Right lobe of liver (tissue), 6 donors: ENCODE measurements at regions not wholly inside any gene's neighbourhood (a gene's known extent, or its start where the extent isn't known, plus 50 kb on each side); places are given as distances from the start of the nearest gene placed in this dataset.

Source experiments
- ATAC-seq, 4 donors: fragments of 200-7000 bp; cut with Tn5 transposase; one replicate each; pipeline ENCODE4 v1.9.1; 2020; ENCODE audit warnings: mild to moderate bottlenecking in 4 of 4, moderate library complexity in 4 of 4
- DNase-seq, 3 donors: peaks; one replicate each; pipeline ENCODE4 v3.0.0-alpha.2; 2020
- H3K27ac ChIP-seq, 3 donors: fragments of 200-600 bp; one replicate each; pipeline ENCODE4 v1.8.0; 2022
- H3K27me3 ChIP-seq, 2 donors: fragments of 200-600 bp; one replicate each; pipeline ENCODE4 v1.8.0; 2022
- H3K36me3 ChIP-seq, 4 donors: fragments of 200-600 bp; sonication (generic) in 1 of 4; one replicate each; pipeline versions ENCODE4 v1.5.1 to v1.8.0; 2017 to 2022; ENCODE audit warnings: control low read depth in 1 of 4
- H3K4me1 ChIP-seq, 4 donors: fragments of 200-600 bp; sonication (generic) in 1 of 4; one replicate each; pipeline versions ENCODE4 v1.5.1 to v1.8.0; 2017 to 2022; ENCODE audit warnings: control low read depth in 1 of 4
- H3K4me3 ChIP-seq, 3 donors: fragments of 200-600 bp; one replicate each; pipeline ENCODE4 v1.8.0; 2022
- H3K9me3 ChIP-seq, 4 donors: fragments of 200-600 bp; sonication (generic) in 1 of 4; one replicate each; pipeline versions ENCODE4 v1.5.1 to v1.8.0; 2017 to 2022; ENCODE audit warnings: control low read depth in 1 of 4
- CTCF ChIP-seq, 4 donors: fragments of 200-600 bp in 3 of 4; fragments of 450-650 bp in 1 of 4; IDR thresholded peaks; one replicate each; pipeline versions ENCODE4 v1.5.1 to v1.8.0; 2016 to 2022; ENCODE audit warnings: antibody characterized with exemption in 4 of 4, mild to moderate bottlenecking in 2 of 4
- POLR2A ChIP-seq: fragments of 450-650 bp; IDR thresholded peaks from one replicate; pipeline ENCODE4 v1.6.1; 2017; ENCODE audit warnings: antibody characterized with exemption, mild to moderate bottlenecking
- WGBS: methylation state at CpG from one replicate; pipeline ENCODE4 v1.1.6; 2018; ENCODE audit warnings: low coverage, low lambda C conversion rate; ENCODE audit not compliant: insufficient coverage; ENCODE audit errors: missing lambda C conversion rate; 5-methylcytosine and 5-hydroxymethylcytosine counted together
- intact Hi-C, 2 donors: fragments of 100-400 bp; cut with DNase I; formaldehyde crosslinking; loops; one replicate each; pipeline versions ENCODE4 v1.11.2 to v1.14.1; 2022
- donor health status: DM: no; HTN: yes; CAD: no.
- donor health status: DM: no; HTN: no; CAD: no.
- donor health status: DM: no; HTN: no; CAD: no.
- donor health status: DM: no; HTN: yes; CAD: no.
- donor health status: DM: no; HTN: yes; CAD: no.

GRCh38 chr12:76639646-76640045, 80.1 kb upstream of the OSBPL8 start:
- ATAC-seq (no peak), DNase-seq (no peak)
- intact Hi-C loops = no loop called here
- Histone ChIP-seq H3K9me3 (no peaks in the 10 kb centered on the region), H3K36me3 (no peaks in the 10 kb centered on the region), H3K4me1 (no peaks in the 10 kb centered on the region), H3K27ac (no peak overlapping the region), H3K27me3 (no peaks in the 10 kb centered on the region), H3K4me3 (no peak overlapping the region)
- TF ChIP-seq POLR2A = no peak
- no peak for TF ChIP-seq CTCF (IDR thresholded peaks at IDR 0.05)
- WGBS = 72% methylated on average over 3 of the region's 6 CpGs

GRCh38 chr12:76641073-76641472, 81.5 kb upstream of the OSBPL8 start:
- Histone ChIP-seq H3K4me3 (no peak overlapping the region), H3K36me3 (no peaks in the 10 kb centered on the region)
- no peak for ATAC-seq

GRCh38 chr12:76641961-76642360, 82.4 kb upstream of the OSBPL8 start:
- 80% methylated on average over 2 of the region's 2 CpGs for WGBS
- intact Hi-C loops = no loop called here
- no peak for DNase-seq
- Histone ChIP-seq H3K4me1 (no peaks in the 10 kb centered on the region), H3K27me3 (no peaks in the 10 kb centered on the region), H3K27ac (no peak overlapping the region), H3K36me3 (no peaks in the 10 kb centered on the region), H3K4me3 (no peak overlapping the region), H3K9me3 (no peaks in the 10 kb centered on the region)
- TF ChIP-seq CTCF (IDR thresholded peaks at IDR 0.05) (no peak), POLR2A (no peak)
- ATAC-seq = no peak

More at GRCh38 chr12:76641073-76641472, 81.5 kb upstream of the OSBPL8 start:
- no peaks in the 10 kb centered on the region for H3K9me3 ChIP-seq
- TF ChIP-seq CTCF (IDR thresholded peaks at IDR 0.05) (no peak), POLR2A (no peak)
- 70% methylated on average over 1 of the region's 1 CpG for WGBS
- no peak overlapping the region for H3K27ac ChIP-seq
- H3K4me1 ChIP-seq = no peaks in the 10 kb centered on the region
- DNase-seq = no peak
- H3K27me3 ChIP-seq = no peaks in the 10 kb centered on the region
- intact Hi-C loops = no loop called here

GRCh38 chr12:76643438-76643837, 83.9 kb upstream of the OSBPL8 start:
- DNase-seq (no peak), ATAC-seq (no peak)
- H3K4me1 ChIP-seq = no peaks in the 10 kb centered on the region
- no peaks in the 10 kb centered on the region for H3K9me3 ChIP-seq
- H3K36me3 ChIP-seq = no peaks in the 10 kb centered on the region
- intact Hi-C loops = no loop called here
- H3K27ac ChIP-seq = no peak overlapping the region
- H3K27me3 ChIP-seq = no peaks in the 10 kb centered on the region
- TF ChIP-seq POLR2A = no peak
- no peak for TF ChIP-seq CTCF (IDR thresholded peaks at IDR 0.05)
- no peak overlapping the region for H3K4me3 ChIP-seq

GRCh38 chr12:76644950-76645349, 85.4 kb upstream of the OSBPL8 start:
- no peaks in the 10 kb centered on the region for H3K36me3 ChIP-seq
- WGBS = no CpG with 5 or more reads among the region's 7 CpGs
- intact Hi-C loops = no loop called here

More at GRCh38 chr12:76644950-76645349, 85.4 kb upstream of the OSBPL8 start:
- Histone ChIP-seq H3K27ac (no peak overlapping the region), H3K4me3 (no peak overlapping the region), H3K4me1 (no peaks in the 10 kb centered on the region), H3K9me3 (no peaks in the 10 kb centered on the region), H3K27me3 (no peaks in the 10 kb centered on the region)
- DNase-seq = no peak
- no peak for TF ChIP-seq CTCF (IDR thresholded peaks at IDR 0.05)
- no peak for TF ChIP-seq POLR2A
- ATAC-seq = peak in 1 of 4 donors; percentile 19
